ENCODE measurements at regions not wholly inside any gene's neighbourhood (a gene's known extent, or its start where the extent isn't known, plus 50 kb on each side); places are given as distances from the start of the nearest gene placed in this dataset.

DNA sequence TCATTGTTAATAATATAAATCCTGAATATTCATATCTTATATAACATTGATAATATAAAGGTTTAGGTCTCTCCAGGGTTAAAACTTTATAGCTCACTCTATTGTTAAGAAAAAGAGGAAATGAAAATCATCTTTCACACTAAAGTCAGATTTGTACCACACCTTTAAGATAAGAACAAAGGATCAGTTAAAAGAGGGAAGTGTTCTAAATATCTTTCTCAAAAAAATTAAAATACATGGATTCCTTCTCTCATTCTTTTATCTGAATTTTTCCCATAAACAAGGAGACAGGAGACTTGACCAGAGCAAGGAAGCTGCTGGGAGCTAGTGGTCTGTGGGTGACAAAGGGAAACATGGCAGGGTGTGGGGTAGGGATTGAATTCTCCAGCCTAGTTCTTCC is 323.0 kb upstream of the CPXCR1 start:
- Histone ChIP-seq H3K4me1 (no peaks in the 10 kb centered on the region), H3K36me3 (no peaks in the 10 kb centered on the region), H3K9me3 (no peaks in the 10 kb centered on the region), H3K27ac (no peak overlapping the region), H3K4me3 (no peak overlapping the region), H3K27me3 (ENCODE audit: low read depth) (no peaks in the 10 kb centered on the region)
- intact Hi-C loops (cut with DNase I): no loop called here
- TF ChIP-seq, protein P1, sequence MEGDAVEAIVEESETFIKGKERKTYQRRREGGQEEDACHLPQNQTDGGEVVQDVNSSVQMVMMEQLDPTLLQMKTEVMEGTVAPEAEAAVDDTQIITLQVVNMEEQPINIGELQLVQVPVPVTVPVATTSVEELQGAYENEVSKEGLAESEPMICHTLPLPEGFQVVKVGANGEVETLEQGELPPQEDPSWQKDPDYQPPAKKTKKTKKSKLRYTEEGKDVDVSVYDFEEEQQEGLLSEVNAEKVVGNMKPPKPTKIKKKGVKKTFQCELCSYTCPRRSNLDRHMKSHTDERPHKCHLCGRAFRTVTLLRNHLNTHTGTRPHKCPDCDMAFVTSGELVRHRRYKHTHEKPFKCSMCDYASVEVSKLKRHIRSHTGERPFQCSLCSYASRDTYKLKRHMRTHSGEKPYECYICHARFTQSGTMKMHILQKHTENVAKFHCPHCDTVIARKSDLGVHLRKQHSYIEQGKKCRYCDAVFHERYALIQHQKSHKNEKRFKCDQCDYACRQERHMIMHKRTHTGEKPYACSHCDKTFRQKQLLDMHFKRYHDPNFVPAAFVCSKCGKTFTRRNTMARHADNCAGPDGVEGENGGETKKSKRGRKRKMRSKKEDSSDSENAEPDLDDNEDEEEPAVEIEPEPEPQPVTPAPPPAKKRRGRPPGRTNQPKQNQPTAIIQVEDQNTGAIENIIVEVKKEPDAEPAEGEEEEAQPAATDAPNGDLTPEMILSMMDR (IDR thresholded peaks at IDR 0.05): no peak
- ATAC-seq (no peak), DNase-seq (no peak)

DNA sequence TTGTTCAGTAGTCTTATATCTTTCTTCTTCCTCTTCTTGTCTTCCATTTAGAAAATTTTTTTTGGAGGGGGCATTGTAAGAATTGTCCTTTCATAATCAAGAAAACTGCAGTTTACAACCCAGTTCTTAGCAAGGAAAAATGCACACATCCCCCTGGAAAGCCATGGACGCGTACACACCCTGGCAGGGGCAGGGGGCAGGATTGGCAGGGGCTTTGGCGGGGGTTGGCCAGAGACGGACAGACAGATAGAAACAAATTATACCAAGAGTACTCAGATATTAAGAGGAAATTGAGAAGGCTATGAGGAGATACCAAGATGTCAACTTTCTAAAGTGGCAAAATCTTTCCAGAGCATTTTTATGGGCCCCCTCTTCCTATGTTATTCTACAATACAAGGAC is 322.5 kb upstream of the CPXCR1 start:
- no peak overlapping the region for H3K4me3 ChIP-seq
- ATAC-seq (no peak), DNase-seq (no peak)
- no peak overlapping the region for H3K27ac ChIP-seq
- H3K36me3 ChIP-seq: no peaks in the 10 kb centered on the region
- TF ChIP-seq, protein P1 (IDR thresholded peaks at IDR 0.05): no peak
- intact Hi-C loops (cut with DNase I): no loop called here
- H3K4me1 ChIP-seq: no peaks in the 10 kb centered on the region
- no peaks in the 10 kb centered on the region for H3K9me3 ChIP-seq
- H3K27me3 ChIP-seq (ENCODE audit: low read depth): no peaks in the 10 kb centered on the region

DNA sequence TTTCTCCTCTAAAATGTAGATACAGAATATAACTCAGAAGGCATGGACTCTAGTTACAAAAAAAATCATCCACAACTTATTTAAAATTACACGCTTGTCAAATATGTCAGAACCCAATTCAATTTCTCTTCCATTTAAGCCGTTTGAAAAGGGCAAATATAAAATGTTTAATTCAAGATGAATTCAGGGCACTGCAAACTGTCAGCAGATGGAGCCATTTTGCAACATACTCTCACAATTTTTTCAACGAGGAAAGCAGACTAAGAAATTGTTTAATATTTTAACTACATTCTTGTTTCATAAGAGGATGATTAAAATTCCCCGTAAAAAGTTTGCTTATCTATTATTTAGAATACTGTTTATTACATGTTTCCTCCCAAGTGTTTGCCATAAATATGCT is 321.3 kb upstream of the CPXCR1 start:
- Histone ChIP-seq H3K4me1 (no peaks in the 10 kb centered on the region), H3K27ac (no peak overlapping the region), H3K9me3 (no peaks in the 10 kb centered on the region), H3K36me3 (no peaks in the 10 kb centered on the region), H3K27me3 (ENCODE audit: low read depth) (no peaks in the 10 kb centered on the region), H3K4me3 (no peak overlapping the region)
- intact Hi-C loops (cut with DNase I): no loop called here
- ATAC-seq (no peak), DNase-seq (no peak)
- TF ChIP-seq, protein P1 (IDR thresholded peaks at IDR 0.05): no peak

DNA sequence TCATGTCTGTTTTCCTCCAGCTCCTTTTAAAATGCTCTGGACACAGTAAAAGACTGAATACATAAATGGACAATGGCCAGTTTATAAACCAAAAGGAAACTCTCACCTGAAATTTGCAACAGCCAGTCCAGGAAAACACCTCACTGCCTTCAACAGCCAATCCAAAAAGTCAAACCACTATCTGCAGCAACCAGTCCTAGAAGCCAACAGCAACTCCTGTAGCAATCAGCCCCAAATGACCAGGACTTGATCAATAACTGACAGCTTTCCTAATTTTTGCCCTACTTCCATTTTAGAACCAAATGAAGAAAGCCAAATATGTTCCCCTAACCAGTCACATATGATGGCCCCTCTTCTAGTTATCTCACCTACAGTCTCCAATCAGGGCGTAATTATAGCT is 309.5 kb upstream of the CPXCR1 start:
- Histone ChIP-seq H3K27ac (no peak overlapping the region), H3K9me3 (no peaks in the 10 kb centered on the region), H3K36me3 (no peaks in the 10 kb centered on the region), H3K27me3 (ENCODE audit: low read depth) (no peaks in the 10 kb centered on the region), H3K4me3 (no peak overlapping the region), H3K4me1 (no peaks in the 10 kb centered on the region)
- intact Hi-C loops (cut with DNase I): no loop called here
- DNase-seq: no peak
- TF ChIP-seq, protein P1 (IDR thresholded peaks at IDR 0.05): no peak
- ATAC-seq: no peak

DNA sequence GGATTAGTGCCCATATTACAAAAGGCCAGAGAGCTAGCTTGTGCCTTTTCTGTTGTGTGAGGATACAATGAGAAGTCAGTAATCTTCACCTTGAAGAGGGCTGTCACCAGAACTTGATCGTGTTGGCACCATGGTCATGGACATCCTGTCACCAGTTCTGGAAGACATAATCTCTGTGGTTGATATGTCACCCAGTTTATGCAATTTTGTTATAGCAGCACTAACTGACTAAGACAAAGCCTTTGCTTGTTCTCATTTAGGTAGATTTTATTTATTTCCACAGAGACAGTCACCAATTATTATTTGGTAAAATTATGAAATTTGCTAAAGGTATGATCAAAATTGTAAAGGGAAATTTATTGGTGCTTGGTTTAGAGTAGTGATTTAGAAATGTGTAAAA is 308.8 kb upstream of the CPXCR1 start:
- DNase-seq (no peak), ATAC-seq (no peak)
- intact Hi-C loops (cut with DNase I): no loop called here
- Histone ChIP-seq H3K27ac (no peak overlapping the region), H3K36me3 (no peaks in the 10 kb centered on the region), H3K9me3 (no peaks in the 10 kb centered on the region), H3K4me3 (no peak overlapping the region), H3K4me1 (no peaks in the 10 kb centered on the region), H3K27me3 (ENCODE audit: low read depth) (no peaks in the 10 kb centered on the region)
- TF ChIP-seq, protein P1 (IDR thresholded peaks at IDR 0.05): no peak

DNA sequence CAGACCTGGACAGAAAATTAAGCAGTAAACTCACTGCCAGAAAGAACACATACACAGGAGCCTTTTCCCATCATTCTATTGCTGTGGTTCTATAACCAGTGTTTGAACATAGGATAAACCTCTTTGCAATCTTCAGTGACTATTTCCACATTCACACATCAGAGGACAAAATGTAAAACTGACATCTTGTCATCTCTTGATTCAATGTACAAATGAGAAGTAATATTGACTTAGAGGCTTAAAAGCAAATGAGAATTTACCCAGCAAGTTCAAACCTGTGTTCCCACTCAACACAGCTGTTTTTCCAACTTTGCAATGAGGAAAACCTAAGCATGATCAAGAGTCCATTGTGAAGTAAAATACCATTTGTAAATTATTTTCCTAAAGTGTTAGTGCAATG is 307.1 kb upstream of the CPXCR1 start:
- H3K4me1 ChIP-seq: no peaks in the 10 kb centered on the region
- no peaks in the 10 kb centered on the region for H3K9me3 ChIP-seq
- H3K27me3 ChIP-seq (ENCODE audit: low read depth): no peaks in the 10 kb centered on the region
- ATAC-seq: no peak
- no peak overlapping the region for H3K4me3 ChIP-seq
- TF ChIP-seq, protein P1 (IDR thresholded peaks at IDR 0.05): no peak
- no peaks in the 10 kb centered on the region for H3K36me3 ChIP-seq
- H3K27ac ChIP-seq: no peak overlapping the region
- DNase-seq: no peak
- intact Hi-C loops (cut with DNase I): no loop called here

Measured in lower lobe of right lung (tissue), 2 donors.